Stimulated activated CD4-positive, alpha-beta T cell treated with anti-CD3 and anti-CD28 coated beads, TNF-alpha, amount 100 ng/mL, for 24 hours (primary cell): ENCODE measurements at regions not wholly inside any gene's neighbourhood (a gene's known extent, or its start where the extent isn't known, plus 50 kb on each side); places are given as distances from the start of the nearest gene placed in this dataset.
"Not testable (repeated sequence)": the region's sequence is repeated elsewhere in the genome, so short reads cannot be mapped to it uniquely, and the experiment has no call there.

Experiments used
- DNase-seq, 3 experiments: peaks; one replicate each; pipeline ENCODE4 v3.0.0-alpha.2; 2020; ENCODE audit warnings: low read depth in 3 of 3

DNA sequence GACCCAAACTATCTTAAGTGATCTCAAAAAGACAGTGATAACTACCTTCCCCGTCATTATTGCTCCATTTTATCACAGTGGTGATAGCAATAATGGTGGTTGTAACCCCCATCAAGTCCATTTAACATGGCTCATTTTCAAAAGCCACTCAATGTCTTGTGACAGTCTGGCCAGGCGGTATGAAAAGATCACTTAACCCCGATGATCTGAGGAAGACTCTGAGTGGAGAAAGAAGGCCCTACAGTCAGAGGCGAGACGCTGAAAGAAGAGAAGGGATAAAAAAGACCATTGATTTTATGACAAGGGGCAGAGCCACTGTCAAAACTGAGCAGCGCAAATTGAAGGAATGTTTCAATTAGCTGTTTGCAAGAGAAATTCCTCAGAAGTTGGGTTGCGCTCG is 417.2 kb upstream of the PBX1 start:
- no peak for DNase-seq

GRCh38 chr1:164154622-164155021 is 404.4 kb upstream of the PBX1 start:
- DNase-seq: no peak

DNA sequence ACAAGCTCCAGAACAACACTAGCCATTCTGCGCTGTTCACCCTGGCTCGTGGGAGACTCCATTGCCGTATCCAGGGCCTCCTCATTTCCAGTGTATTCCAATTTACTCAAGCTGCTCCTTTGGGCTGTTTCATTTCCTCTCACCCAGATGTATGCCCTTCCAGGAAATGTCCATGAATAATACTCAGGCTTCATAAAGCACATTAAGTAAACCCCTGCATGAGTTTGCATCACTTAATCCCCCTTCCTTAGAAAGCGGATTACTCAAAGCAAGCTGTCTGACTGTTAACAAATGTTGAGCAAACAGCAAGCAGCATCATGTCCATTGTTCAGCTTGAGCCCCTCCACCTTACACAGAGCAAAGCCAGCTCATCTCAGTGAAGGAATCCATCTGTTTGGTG is 403.6 kb upstream of the PBX1 start:
- no peak for DNase-seq

GRCh38 chr1:164163289-164163849 is 395.6 kb upstream of the PBX1 start:
- DNase-seq: no peak

GRCh38 chr1:164165466-164165865 is 393.5 kb upstream of the PBX1 start:
- no peak for DNase-seq

DNA sequence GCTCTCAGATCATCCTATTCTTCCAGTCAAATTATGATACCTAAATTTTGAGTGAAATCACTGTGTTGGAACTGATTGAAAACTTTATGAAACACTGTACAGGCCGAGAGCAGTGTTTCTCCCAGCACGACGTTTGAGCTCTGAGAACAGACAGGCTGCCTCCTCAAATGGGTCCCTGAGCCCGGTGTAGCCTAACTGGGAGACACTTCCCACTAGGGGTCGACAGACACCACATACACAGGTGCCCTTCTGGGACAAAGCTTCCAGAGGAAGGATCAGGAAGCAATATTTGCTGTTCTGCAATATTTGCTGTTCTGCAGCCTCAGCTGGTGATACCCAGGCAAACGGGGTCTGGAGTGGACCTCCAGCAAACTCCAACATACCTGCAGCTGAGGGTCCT is 392.5 kb upstream of the PBX1 start:
- DNase-seq: not testable (repeated sequence)

GRCh38 chr1:164177118-164177517 is 381.9 kb upstream of the PBX1 start:
- DNase-seq: no peak

DNA sequence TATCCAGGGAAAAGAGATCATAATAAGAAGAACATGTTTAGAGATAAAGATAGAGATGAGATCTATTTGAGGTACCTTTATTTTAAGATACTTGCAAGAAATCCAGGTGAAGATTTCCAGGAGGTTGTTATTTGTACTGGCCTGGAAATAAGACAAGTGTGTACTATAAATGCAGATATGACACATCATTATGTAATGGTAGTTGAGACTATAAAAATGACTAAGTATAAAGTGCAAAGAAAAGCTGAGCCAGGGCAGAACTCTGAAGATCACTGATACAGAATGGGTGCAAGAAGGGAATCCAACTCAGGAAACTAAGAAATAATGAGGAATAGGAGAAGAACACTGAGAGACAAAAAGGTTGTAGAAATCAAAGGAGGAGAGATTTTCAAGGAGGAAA is 378.2 kb upstream of the PBX1 start:
- DNase-seq: no peak

GRCh38 chr1:164183854-164184635 is 374.9 kb upstream of the PBX1 start:
- DNase-seq: no peak

DNA sequence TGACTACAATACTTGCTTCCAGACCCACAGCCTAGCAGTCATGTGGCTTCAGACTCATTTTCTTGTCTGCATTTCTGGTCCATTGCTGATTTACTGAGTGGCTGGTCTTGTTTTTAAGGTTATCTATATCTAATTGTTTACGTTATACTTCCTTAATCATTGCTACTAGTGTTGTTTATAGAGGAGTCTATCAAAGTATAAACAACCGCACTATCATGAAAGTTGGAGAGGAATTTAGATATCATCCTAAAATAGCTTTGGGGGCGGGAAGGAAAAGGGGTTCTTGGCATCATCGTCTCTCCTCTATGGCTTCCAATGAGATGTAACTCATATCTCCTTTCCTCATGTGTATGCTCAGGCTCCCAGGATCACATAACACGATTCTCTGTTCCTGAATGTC is 372.1 kb upstream of the PBX1 start:
- DNase-seq: no peak

DNA sequence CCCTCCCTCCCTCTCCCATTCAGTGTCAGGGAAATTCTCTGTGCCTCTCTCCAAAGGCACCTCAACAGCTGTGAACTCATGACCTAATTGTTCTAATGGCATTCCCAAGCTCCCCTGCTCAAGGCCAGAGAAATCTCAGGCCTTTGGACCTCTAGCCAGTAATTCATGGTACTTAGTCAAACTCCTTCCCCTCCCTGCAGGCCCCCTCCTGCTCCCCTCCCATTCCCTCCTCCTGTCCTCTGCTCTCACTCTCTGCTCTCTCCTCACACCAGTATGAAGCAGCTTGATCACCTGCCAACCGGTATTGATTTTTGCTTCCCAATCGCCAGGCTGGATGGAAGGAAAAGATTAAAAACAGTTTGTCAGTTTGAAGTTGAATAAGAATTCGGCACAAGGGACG is 370.5 kb upstream of the PBX1 start:
- no peak for DNase-seq

DNA sequence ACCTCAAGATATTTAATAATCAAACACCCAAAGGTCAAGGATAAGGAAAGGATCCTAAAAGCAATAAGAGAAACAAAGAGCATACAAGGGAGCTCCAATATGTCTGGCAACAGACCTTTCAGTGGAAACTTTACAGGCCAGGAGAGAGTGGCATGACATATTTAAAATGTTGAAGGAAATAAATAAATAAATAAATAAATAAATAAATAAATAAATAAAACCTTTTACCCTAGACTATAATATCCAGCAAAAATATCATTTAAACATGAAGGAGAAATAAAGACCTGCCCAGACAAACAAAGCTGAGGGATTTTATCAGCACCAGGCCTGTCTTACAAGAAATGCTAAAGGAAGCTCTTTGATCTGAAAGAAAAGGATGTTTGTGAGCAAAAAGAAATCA is 367.8 kb upstream of the PBX1 start:
- DNase-seq: no peak

DNA sequence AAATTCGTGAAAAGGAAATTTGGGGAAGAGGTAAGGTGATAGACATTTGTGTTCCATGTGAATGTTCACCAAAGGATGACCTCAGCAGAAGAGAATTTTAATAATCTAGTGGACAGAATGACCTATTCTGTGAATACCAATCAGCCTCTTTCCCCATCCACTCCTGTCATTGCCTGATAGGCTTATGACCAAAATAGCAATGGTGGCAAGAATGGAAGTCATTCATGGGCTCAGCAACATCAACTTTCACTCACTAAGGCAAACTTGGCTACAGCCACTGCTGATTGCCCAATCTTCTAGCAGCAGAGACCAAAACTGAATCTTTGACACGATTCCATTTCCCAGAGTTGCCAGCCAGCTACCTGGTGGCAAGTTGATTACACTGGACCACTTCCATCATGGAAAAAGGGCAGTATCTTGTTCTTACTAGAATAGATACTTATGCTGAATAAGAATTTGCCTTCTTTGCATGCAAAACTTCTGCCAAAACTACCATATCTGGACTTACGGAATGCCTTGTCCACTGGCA is 348.7 kb upstream of the PBX1 start:
- DNase-seq: no peak

GRCh38 chr1:164223378-164223777 is 335.6 kb upstream of the PBX1 start:
- DNase-seq: no peak

GRCh38 chr1:164225011-164225410 is 334.0 kb upstream of the PBX1 start:
- no peak for DNase-seq

DNA sequence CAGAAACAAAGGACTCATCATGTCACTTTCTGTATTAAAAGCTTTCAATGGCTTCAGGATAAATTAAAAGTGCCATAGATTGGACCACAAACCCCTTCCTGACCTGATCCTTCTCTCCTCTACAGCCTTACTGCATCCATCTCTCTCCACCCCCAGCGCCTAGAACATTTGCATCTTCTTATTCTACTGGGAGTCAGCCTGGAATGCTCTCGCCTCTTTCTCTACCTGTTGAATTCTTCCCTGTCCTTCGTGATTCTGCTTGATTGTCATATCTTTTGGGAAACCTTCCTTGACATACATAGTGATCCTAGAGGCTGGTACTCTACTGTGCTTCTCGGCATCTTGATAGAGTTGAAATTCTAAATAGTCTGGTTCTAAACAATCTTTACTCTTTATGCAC is 332.0 kb upstream of the PBX1 start:
- DNase-seq: no peak

DNA sequence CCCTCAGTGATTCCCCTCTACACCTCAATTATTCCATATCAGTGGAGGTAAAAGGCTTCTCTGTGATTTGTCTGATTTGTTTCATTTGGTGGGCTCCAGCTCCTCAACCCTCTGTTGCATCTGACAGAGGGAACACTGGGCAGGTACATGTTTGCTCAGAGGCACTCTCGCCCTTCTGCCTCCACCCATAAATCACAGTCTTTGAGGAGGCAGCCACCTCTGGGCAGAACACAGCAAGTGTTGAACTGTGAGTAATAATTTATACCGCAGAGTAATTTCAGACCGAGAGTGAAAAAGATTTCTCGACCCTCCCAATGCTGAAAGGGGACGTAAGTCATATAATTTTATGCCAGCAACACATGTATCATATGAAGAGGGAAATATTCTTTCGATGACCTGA is 330.1 kb upstream of the PBX1 start:
- DNase-seq: no peak

GRCh38 chr1:164233149-164233548 is 325.8 kb upstream of the PBX1 start:
- DNase-seq: no peak

DNA sequence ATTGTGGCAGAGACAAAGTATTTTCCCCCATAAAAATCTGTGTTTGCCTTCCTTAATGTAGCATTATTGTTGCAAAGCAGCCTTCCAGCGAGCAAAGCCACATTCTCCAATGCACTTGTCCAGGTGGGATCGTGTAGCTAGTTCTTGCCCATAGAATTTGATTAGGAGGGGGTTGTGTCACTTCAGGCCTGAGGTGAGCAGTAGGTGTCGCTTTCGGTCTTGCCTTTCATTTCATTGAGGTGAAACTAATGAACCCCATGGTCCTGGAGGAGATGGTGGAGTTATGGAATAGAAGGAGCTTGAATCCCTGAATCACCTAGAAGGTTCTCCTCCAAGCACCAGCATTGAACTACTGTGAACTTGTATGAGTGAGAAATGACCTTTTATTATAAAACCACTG is 318.9 kb upstream of the PBX1 start:
- DNase-seq: no peak

DNA sequence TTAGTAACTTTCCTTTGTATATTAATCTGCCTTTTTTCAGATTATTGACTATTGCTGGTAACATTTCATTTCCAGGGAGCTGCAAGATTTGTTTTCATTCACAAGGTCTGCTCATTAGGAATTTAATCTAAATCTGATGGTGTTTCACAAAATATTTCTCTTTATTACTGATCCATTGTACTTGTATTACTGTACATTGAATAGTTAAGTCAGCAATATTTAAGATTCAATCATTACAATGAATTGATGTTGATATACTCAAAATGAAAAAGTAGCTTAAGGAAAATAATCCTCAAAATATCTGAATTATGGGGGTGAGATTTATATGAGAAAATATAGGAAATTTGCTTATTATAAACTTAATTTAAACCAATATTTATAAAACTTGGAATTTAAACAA is 308.6 kb upstream of the PBX1 start:
- DNase-seq: no peak

DNA sequence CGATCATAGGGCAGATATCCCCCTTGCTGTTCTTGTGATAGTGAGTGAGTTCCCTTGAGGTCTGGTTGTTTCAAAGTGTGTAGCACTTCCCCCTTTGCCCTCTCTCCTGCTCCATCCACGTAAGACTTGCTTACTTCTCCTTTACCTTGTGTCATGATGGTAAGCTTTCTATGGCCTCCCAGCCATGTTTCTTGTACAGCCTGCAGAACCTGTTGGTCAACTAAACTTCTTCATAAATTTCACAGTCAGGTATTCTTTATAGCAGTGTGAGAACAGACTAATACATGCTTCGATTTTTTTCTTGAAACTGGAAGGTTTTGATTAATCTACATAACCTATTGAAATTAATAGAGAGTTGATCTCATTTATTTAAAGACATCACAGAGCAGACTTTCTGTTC is 302.5 kb upstream of the PBX1 start:
- DNase-seq: no peak

- no peak for DNase-seq
These were observed 297.2 kb upstream of the PBX1 start for GRCh38 chr1:164261691-164262240.

DNA sequence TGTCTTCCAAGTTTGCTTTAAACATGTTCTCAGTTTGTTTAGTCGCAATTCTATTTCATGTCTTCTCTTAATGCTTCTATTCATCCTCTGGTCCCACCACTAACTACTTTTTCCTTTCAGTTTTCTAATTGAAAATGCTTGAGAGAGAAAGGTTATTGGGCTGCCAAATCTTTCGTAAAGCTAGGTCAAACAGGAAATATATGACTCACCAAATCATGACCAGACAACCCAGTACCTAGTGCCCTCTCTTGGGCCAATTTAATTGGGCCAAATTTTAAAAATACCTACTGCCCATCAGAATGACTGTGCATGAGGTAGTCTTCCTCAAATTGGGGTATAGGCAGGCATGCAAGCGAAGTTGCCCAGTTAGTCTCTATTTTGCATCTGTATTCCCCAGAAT is 295.4 kb upstream of the PBX1 start:
- no peak for DNase-seq
